SK-N-SH (cell line): ENCODE measurements at regions not wholly inside any gene's neighbourhood (a gene's known extent, or its start where the extent isn't known, plus 50 kb on each side); places are given as distances from the start of the nearest gene placed in this dataset.
"Not testable (repeated sequence)": the region's sequence is repeated elsewhere in the genome, so short reads cannot be mapped to it uniquely, and the experiment has no call there.

Source experiments
- CTCF ChIA-PET: fragments of 300-600, 350-600 bp; formaldehyde crosslinking; extraction: SDS; loops from one replicate; lab custom pipeline; 2021; lab: Yijun Ruan, JAX
- POLR2A ChIA-PET: fragments of 350-600 bp; sonication (Branson Sonifier 250); formaldehyde crosslinking; extraction: SDS; loops from one replicate; lab custom pipeline; 2020; ENCODE audit warnings: antibody characterized with exemption, inconsistent platforms; lab: Yijun Ruan, JAX
- DNase-seq: peaks from one replicate; pipeline ENCODE4 v3.0.0; 2012
- H2AFZ ChIP-seq: fragments of 200-600 bp; sonication (generic); 2 replicates; pipeline ENCODE4 v1.8.1; 2016; ENCODE audit warnings: antibody characterized with exemption, mild to moderate bottlenecking, low read depth
- H3F3A ChIP-seq: fragments of 200-600 bp; sonication (generic); replicated peaks from 2 replicates; pipeline ENCODE3; 2016; ENCODE audit warnings: antibody characterized with exemption, mild to moderate bottlenecking; ENCODE audit not compliant: insufficient read depth
- H3K27ac ChIP-seq, 2 experiments: fragments of 200-500 bp in 1 of 2; fragments of 200-600 bp in 1 of 2; sonication (Bioruptor generic) in 1 of 2; sonication (generic), shearing (Covaris generic) in 1 of 2; 2 replicates each; pipeline versions ENCODE4 v1.5.1 to v1.6.1; 2014 to 2016; ENCODE audit warnings: low read depth in 2 of 2, inconsistent platforms in 1 of 2, low read length in 1 of 2, mild to moderate bottlenecking in 1 of 2, mixed read lengths in 1 of 2
- H3K27me3 ChIP-seq: fragments of 200-600 bp; sonication (generic), shearing (Covaris generic); 2 replicates; pipeline ENCODE4 v1.6.1; 2016; ENCODE audit warnings: mixed run types; ENCODE audit not compliant: insufficient read depth
- H3K36me3 ChIP-seq, 2 experiments: fragments of 200-500 bp in 1 of 2; fragments of 200-600 bp in 1 of 2; sonication (Bioruptor generic) in 1 of 2; sonication (generic) in 1 of 2; replicated peaks in 1 of 2; 2 replicates each; pipeline versions ENCODE3 to v1.5.1; 2014 to 2016; ENCODE audit warnings: low read length in 1 of 2, mild to moderate bottlenecking in 1 of 2; ENCODE audit not compliant: insufficient read depth in 2 of 2, control insufficient read depth in 1 of 2
- H3K4me1 ChIP-seq, 2 experiments: fragments of 200-500 bp in 1 of 2; fragments of 200-600 bp in 1 of 2; sonication (Bioruptor generic) in 1 of 2; sonication (generic), shearing (Covaris generic) in 1 of 2; 2 replicates each; pipeline versions ENCODE4 v1.5.1 to v1.6.1; 2014 to 2016; ENCODE audit warnings: low read depth in 1 of 2, low read length in 1 of 2, mixed run types in 1 of 2; ENCODE audit not compliant: insufficient read depth in 2 of 2, control insufficient read depth in 1 of 2
- H3K4me2 ChIP-seq: fragments of 200-600 bp; sonication (generic), shearing (Covaris generic); 2 replicates; pipeline ENCODE4 v1.6.1; 2017; ENCODE audit warnings: mixed run types
- H3K4me3 ChIP-seq, 2 experiments: fragments of 200-500 bp in 1 of 2; fragments of 200-600 bp in 1 of 2; sonication (Bioruptor generic) in 1 of 2; sonication (generic), shearing (Covaris generic) in 1 of 2; 2 replicates each; pipeline versions ENCODE4 v1.5.1 to v1.8.1; 2014 to 2016; ENCODE audit warnings: low read depth in 2 of 2, inconsistent platforms in 1 of 2, low read length in 1 of 2, mild to moderate bottlenecking in 1 of 2, mixed read lengths in 1 of 2, moderate library complexity in 1 of 2
- H3K79me2 ChIP-seq: fragments of 200-600 bp; sonication (generic); 2 replicates; pipeline ENCODE4 v1.8.1; 2017; ENCODE audit warnings: mild to moderate bottlenecking; ENCODE audit not compliant: insufficient read depth
- H3K9ac ChIP-seq: fragments of 200-600 bp; sonication (generic); 2 replicates; pipeline ENCODE4 v1.6.1; 2017; ENCODE audit warnings: mixed run types
- H3K9me2 ChIP-seq: fragments of 200-600 bp; sonication (generic); 2 replicates; pipeline ENCODE4 v1.6.1; 2017; ENCODE audit warnings: mixed run types
- H3K9me3 ChIP-seq: fragments of 200-600 bp; sonication (generic); 2 replicates; pipeline ENCODE4 v1.6.1; 2017; ENCODE audit warnings: mixed run types, mild to moderate bottlenecking, moderate library complexity
- H4K20me1 ChIP-seq: fragments of 200-600 bp; sonication (generic); 2 replicates; pipeline ENCODE4 v1.6.1; 2017; ENCODE audit warnings: mild to moderate bottlenecking, mixed run types; ENCODE audit not compliant: insufficient read depth
- JUND ChIP-seq: IDR thresholded peaks from 2 replicates; pipeline ENCODE4 v1.4.0; 2012
- MEF2A ChIP-seq: IDR thresholded peaks from 2 replicates; pipeline ENCODE4 v1.4.0; 2012; ENCODE audit warnings: low read depth, borderline replicate concordance
- RAD21 ChIP-seq: IDR thresholded peaks from 2 replicates; pipeline ENCODE4 v1.6.1; 2012; ENCODE audit warnings: mild to moderate bottlenecking, low read length
- SMC3 ChIP-seq: IDR thresholded peaks from 2 replicates; pipeline ENCODE4 v1.6.1; 2012; ENCODE audit warnings: low read depth, low read length, improper control_type of control experiment
- WGBS: methylation state at CpG from one replicate; pipeline ENCODE4 v1.1.6; 2017; ENCODE audit warnings: low lambda C conversion rate; 5-methylcytosine and 5-hydroxymethylcytosine counted together
- TF ChIP-seq, protein P1 (sequence below): fragments of 200-600 bp; sonication (generic); IDR thresholded peaks from 2 replicates; pipeline ENCODE4 v1.6.1; 2017; ENCODE audit warnings: antibody characterized with exemption, mild to moderate bottlenecking, moderate library complexity

DNA sequence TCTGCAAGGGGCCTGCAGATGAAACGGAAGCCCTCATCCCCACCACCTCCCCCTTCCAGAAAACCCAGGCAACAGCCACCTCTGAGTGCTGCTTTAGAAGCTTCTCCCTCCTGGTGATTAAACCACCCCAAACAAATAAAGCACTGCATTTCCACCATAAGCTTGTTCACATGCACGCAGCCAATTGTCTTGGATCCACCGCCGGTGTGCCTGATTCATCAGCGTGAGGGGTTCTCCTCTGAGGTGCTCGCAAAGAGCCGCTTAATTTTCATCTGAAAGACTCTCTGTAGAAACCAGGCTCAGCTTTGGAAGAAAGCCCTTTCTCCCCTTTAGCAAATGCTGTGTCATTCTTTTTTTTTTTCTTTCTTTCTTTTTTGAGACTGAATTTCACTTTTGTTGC is 155.2 kb upstream of the EEF2KMT start:
- Histone ChIP-seq H3K27ac (no peak overlapping the region), H4K20me1 (no peaks in the 10 kb centered on the region), H2AFZ (no peak overlapping the region), H3K9me3 (no peaks in the 10 kb centered on the region), H3F3A (no peaks in the 10 kb centered on the region), H3K9me2 (no peaks in the 10 kb centered on the region), H3K36me3 (no peaks in the 10 kb centered on the region), H3K27me3 (no peaks in the 10 kb centered on the region), H3K4me2 (no peak overlapping the region), H3K9ac (no peak overlapping the region), H3K4me3 (no peak overlapping the region), H3K79me2 (no peaks in the 10 kb centered on the region), H3K4me1 (peaks cover 0 to 8% of the 10 kb centered on the region in 2 experiments; a peak in 1 of 4 replicates)
- 64% methylated on average over 7 of the region's 7 CpGs for WGBS
- POLR2A ChIA-PET, result no interaction called here
- CTCF ChIA-PET, result no interaction called here
- no peak for TF ChIP-seq MEF2A
- no peak for TF ChIP-seq RAD21
- TF ChIP-seq JUND, result no peak
- no peak for DNase-seq

DNA sequence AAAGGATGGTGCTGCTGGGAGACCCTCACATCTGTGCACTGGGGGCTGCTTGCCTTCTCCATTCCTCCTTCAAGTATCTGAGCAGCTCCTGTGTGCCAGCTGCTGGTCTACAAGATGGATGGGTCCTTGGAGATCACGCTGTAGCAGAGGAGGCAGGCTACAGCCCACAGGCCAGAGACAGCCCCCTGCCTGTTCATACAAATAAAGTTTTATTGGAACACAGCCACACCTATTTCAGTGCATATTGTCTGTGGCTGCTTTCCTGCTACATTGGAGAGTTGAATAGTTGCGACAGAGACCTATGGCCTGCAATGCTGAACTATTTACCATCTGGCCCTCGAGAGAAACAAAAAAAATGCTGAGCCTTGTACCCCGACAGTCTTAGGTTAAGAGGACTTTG is 149.8 kb upstream of the EEF2KMT start:
- H3K9me3 ChIP-seq, H3K27ac ChIP-seq, H3K36me3 ChIP-seq, H3K9ac ChIP-seq, H3K4me2 ChIP-seq, H3K79me2 ChIP-seq, H3K9me2 ChIP-seq, H3K27me3 ChIP-seq, H4K20me1 ChIP-seq, H2AFZ ChIP-seq, POLR2A ChIA-PET, H3F3A ChIP-seq, DNase-seq, H3K4me3 ChIP-seq, CTCF ChIA-PET, H3K4me1 ChIP-seq: not testable (repeated sequence)
- WGBS, result 18% methylated on average over 3 of the region's 4 CpGs

DNA sequence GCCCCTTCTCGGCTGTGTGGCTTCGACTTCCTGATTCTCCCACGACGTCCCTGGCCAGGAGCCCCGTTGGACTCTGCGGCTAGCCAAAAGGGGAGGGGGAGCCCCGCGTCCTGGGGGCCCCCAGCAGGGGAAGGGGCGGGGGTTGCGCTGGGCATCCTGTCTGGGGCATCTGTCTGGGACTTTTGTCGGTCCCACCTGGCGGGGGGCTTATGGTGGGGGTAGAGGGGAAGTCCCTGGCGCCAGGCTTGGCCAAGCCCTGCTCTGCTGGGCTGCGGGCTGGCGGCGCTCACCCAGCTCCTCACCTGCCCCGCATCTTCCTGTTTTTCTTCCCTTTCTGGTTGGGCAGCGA is 142.7 kb upstream of the EEF2KMT start:
- H3K27me3 ChIP-seq, H3K4me1 ChIP-seq, H3K9ac ChIP-seq, H3K36me3 ChIP-seq, H3K4me3 ChIP-seq, H2AFZ ChIP-seq, H3K9me2 ChIP-seq, POLR2A ChIA-PET, H3K9me3 ChIP-seq, H3K4me2 ChIP-seq, H4K20me1 ChIP-seq, H3K27ac ChIP-seq, H3K79me2 ChIP-seq, H3F3A ChIP-seq, DNase-seq: not testable (repeated sequence)
- CTCF ChIA-PET, result interaction anchor here (0.7 to 3.4 kb wide), 9 partner anchors 15 to 1403 kb away, joined by 3 to 55 read pairs (median 4); no protein-coding TSS in a partner anchor
- no CpG with 5 or more reads among the region's 18 CpGs for WGBS

DNA sequence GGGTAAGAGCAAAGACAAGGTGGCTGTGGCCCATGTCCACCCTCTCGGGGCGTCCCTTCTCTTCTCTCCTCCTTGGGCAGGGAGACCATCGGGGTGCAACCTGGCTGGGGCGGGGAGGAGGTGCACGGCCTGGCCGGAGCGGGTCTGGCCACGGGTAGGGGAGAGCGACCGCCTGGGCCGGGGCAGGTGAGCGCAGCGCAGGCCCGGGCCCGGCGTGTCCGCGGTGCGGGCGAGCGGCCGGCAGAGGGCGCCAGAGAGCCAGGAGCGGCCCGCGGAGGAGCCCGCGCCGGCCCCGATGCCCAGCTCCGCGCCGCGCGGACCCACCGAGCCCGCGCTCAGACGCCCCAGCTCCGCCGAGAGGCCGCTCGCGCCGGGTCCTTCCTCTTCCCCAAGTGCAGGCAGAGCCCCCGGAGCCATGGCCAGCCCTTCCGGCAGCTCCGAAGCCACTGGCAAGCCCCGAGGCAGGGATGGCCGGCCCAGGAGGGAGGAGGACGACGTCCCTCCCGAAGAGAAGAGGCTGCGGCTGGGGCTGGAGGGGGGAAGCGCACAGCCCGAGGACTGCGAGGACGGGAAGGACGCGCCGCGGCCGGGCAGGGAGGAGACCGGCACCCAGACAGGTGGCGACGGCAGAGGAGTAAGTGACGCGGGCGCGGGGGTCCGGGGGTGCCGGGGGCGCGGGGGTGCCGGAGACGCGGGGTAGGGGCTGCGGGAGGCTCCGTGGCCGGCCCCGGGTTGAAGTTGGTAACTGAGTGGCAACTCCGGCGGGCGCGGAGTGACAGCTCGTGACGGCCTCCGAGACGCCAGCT is 142.1 kb upstream of the EEF2KMT start:
- H3K4me3 ChIP-seq, result peak overlapping the region in 1 of 2 experiments; percentile 25; a peak in 1 of 4 replicates
- CTCF ChIA-PET, result interaction anchor here (0.6 to 3.4 kb wide), 13 partner anchors 14 to 1404 kb away, joined by 3 to 55 read pairs (median 4); no protein-coding TSS in a partner anchor
- H3K9me2 ChIP-seq, H4K20me1 ChIP-seq, H3K9me3 ChIP-seq, H3K79me2 ChIP-seq, H3K36me3 ChIP-seq, H3K4me2 ChIP-seq, H3K27ac ChIP-seq, H3K27me3 ChIP-seq, H3K9ac ChIP-seq, POLR2A ChIA-PET, H3K4me1 ChIP-seq, H3F3A ChIP-seq, H2AFZ ChIP-seq: not testable (repeated sequence)
- WGBS, result 5% methylated on average over 4 of the region's 89 CpGs
- TF ChIP-seq, protein P1, sequence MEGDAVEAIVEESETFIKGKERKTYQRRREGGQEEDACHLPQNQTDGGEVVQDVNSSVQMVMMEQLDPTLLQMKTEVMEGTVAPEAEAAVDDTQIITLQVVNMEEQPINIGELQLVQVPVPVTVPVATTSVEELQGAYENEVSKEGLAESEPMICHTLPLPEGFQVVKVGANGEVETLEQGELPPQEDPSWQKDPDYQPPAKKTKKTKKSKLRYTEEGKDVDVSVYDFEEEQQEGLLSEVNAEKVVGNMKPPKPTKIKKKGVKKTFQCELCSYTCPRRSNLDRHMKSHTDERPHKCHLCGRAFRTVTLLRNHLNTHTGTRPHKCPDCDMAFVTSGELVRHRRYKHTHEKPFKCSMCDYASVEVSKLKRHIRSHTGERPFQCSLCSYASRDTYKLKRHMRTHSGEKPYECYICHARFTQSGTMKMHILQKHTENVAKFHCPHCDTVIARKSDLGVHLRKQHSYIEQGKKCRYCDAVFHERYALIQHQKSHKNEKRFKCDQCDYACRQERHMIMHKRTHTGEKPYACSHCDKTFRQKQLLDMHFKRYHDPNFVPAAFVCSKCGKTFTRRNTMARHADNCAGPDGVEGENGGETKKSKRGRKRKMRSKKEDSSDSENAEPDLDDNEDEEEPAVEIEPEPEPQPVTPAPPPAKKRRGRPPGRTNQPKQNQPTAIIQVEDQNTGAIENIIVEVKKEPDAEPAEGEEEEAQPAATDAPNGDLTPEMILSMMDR, result peak; percentile 36
- TF ChIP-seq RAD21, result peak; percentile 50
- TF ChIP-seq SMC3, result peak; percentile 48
- peak; percentile 85 for DNase-seq
